H1 (cell line): ENCODE measurements at regions not wholly inside any gene's neighbourhood (a gene's known extent, or its start where the extent isn't known, plus 50 kb on each side); places are given as distances from the start of the nearest gene placed in this dataset.
A peak's percentile ranks its signal among the peaks of the same experiment; 100 is the strongest.

Experiments used
- CTCF ChIA-PET: fragments of 300-600 bp; sonication (Branson Sonifier 250); formaldehyde crosslinking; loops from one replicate; lab custom pipeline; 2021; ENCODE audit not compliant: partially characterized antibody; lab: Charles Lee
- POLR2A ChIA-PET: fragments of 300-600 bp; sonication (Branson Sonifier 250); formaldehyde crosslinking; loops from one replicate; lab custom pipeline; 2021; ENCODE audit warnings: inconsistent platforms; ENCODE audit not compliant: partially characterized antibody; lab: Charles Lee
- DNase-seq, 2 experiments: peaks; one replicate each; pipeline versions ENCODE4 v3.0.0 to v3.0.0-alpha.2; 2010 to 2022; ENCODE audit warnings: low spot score in 2 of 2, low read depth in 1 of 2, mixed read lengths in 1 of 2
- FAIRE-seq: peaks from 2 replicates; lab custom pipeline; 2011; peaks lifted over from hg19 to GRCh38; lab: Jason Lieb, UNC
- H2AFZ ChIP-seq: 2 replicates; pipeline ENCODE4 v1.8.1; 2012; ENCODE audit warnings: low read length, inconsistent platforms
- H2AK5ac ChIP-seq: 2 replicates; pipeline ENCODE4 v1.6.1; 2013; ENCODE audit warnings: low read depth, low read length
- H2BK120ac ChIP-seq: replicated peaks from 2 replicates; pipeline ENCODE3; 2013; ENCODE audit warnings: low read depth, low read length, inconsistent platforms
- H2BK12ac ChIP-seq: 2 replicates; pipeline ENCODE4 v1.6.1; 2013; ENCODE audit warnings: low read depth, low read length
- H2BK15ac ChIP-seq: 2 replicates; pipeline ENCODE4 v1.6.1; 2013; ENCODE audit warnings: low read length
- H2BK20ac ChIP-seq: 2 replicates; pipeline ENCODE4 v1.6.1; 2013; ENCODE audit warnings: low read length
- H2BK5ac ChIP-seq: 2 replicates; pipeline ENCODE4 v1.6.1; 2013; ENCODE audit warnings: low read depth, low read length
- H3K14ac ChIP-seq: 2 replicates; pipeline ENCODE4 v1.6.1; 2013; ENCODE audit warnings: inconsistent platforms; ENCODE audit not compliant: insufficient read length
- H3K18ac ChIP-seq: 2 replicates; pipeline ENCODE4 v1.6.1; 2013; ENCODE audit warnings: low read length; ENCODE audit errors: extremely low read depth
- H3K23ac ChIP-seq: 2 replicates; pipeline ENCODE4 v1.6.1; 2013; ENCODE audit warnings: inconsistent platforms; ENCODE audit not compliant: insufficient read length
- H3K23me2 ChIP-seq: 2 replicates; pipeline ENCODE4 v1.6.1; 2013; ENCODE audit warnings: low read depth, low read length
- H3K27ac ChIP-seq: 2 replicates; pipeline ENCODE4 v1.6.1; 2011; ENCODE audit warnings: low read depth, low read length, inconsistent platforms
- H3K27me3 ChIP-seq, 4 experiments: replicated peaks in 1 of 4; 1 replicate in 1 of 4; 2 replicates in 3 of 4; pipeline versions ENCODE4 v1.6.1 to v1.8.1; 2011 to 2013; ENCODE audit warnings: low read length in 3 of 4, mild to moderate bottlenecking in 3 of 4, inconsistent platforms in 2 of 4, mixed read lengths in 2 of 4, moderate library complexity in 1 of 4; ENCODE audit not compliant: control insufficient read depth in 3 of 4, insufficient read depth in 3 of 4; ENCODE audit errors: extremely low read depth in 1 of 4
- H3K36me3 ChIP-seq, 4 experiments: 2 replicates each; pipeline versions ENCODE4 v1.6.1 to v1.8.1; 2011 to 2013; ENCODE audit warnings: mild to moderate bottlenecking in 4 of 4, low read length in 3 of 4, moderate library complexity in 2 of 4, control low read depth in 1 of 4, inconsistent platforms in 1 of 4; ENCODE audit not compliant: insufficient read depth in 4 of 4, control insufficient read depth in 2 of 4
- H3K4ac ChIP-seq: replicated peaks from 2 replicates; pipeline ENCODE3; 2013; ENCODE audit warnings: low read length, low read depth, mixed read lengths, inconsistent platforms; ENCODE audit not compliant: insufficient read length
- H3K4me1 ChIP-seq, 4 experiments: replicated peaks in 1 of 4; 1 replicate in 1 of 4; 2 replicates in 3 of 4; pipeline versions ENCODE4 v1.6.1 to v1.8.1; 2011 to 2013; ENCODE audit warnings: low read length in 3 of 4, inconsistent platforms in 2 of 4, mixed read lengths in 1 of 4; ENCODE audit not compliant: insufficient read depth in 4 of 4, control insufficient read depth in 3 of 4
- H3K4me2 ChIP-seq, 2 experiments: 2 replicates each; pipeline versions ENCODE4 v1.6.1 to v1.8.1; 2011 to 2013; ENCODE audit warnings: low read depth in 2 of 2, low read length in 2 of 2, control low read depth in 1 of 2, inconsistent platforms in 1 of 2, mild to moderate bottlenecking in 1 of 2; ENCODE audit not compliant: insufficient read depth in 1 of 2
- H3K4me3 ChIP-seq, 4 experiments: fragments of 200-600, 300-600 bp in 1 of 4; sonication (generic), shearing (Covaris generic), sonication (Bioruptor Twin) in 1 of 4; 2 replicates each; pipeline versions ENCODE4 v1.5.1 to v1.8.1; 2011 to 2016; ENCODE audit warnings: low read length in 4 of 4, low read depth in 3 of 4, control low read depth in 2 of 4, inconsistent platforms in 2 of 4, mild to moderate bottlenecking in 2 of 4, mixed read lengths in 1 of 4, moderate library complexity in 1 of 4; ENCODE audit not compliant: insufficient read depth in 2 of 4; ENCODE audit errors: extremely low read depth in 1 of 4
- H3K56ac ChIP-seq: replicated peaks from 2 replicates; pipeline ENCODE3; 2013; ENCODE audit warnings: low read depth, mild to moderate bottlenecking, mixed read lengths, low read length, inconsistent platforms; ENCODE audit not compliant: insufficient read length
- H3K79me1 ChIP-seq: 2 replicates; pipeline ENCODE4 v1.6.1; 2013; ENCODE audit warnings: low read depth, low read length, control low read depth
- H3K79me2 ChIP-seq, 2 experiments: 2 replicates each; pipeline versions ENCODE4 v1.6.1 to v1.8.1; 2012 to 2013; ENCODE audit warnings: low read length in 2 of 2, mild to moderate bottlenecking in 2 of 2, inconsistent platforms in 1 of 2; ENCODE audit not compliant: insufficient read depth in 2 of 2, control insufficient read depth in 1 of 2
- H3K9ac ChIP-seq, 4 experiments: replicated peaks in 1 of 4; 1 replicate in 1 of 4; 2 replicates in 3 of 4; pipeline versions ENCODE4 v1.6.1 to v1.8.1; 2011 to 2013; ENCODE audit warnings: low read depth in 3 of 4, low read length in 3 of 4, control low read depth in 2 of 4, mild to moderate bottlenecking in 2 of 4, moderate library complexity in 2 of 4, inconsistent platforms in 1 of 4; ENCODE audit errors: extremely low read depth in 1 of 4
- H3K9me3 ChIP-seq, 2 experiments: 2 replicates each; pipeline versions ENCODE4 v1.6.1 to v1.8.1; 2012 to 2013; ENCODE audit warnings: mild to moderate bottlenecking in 2 of 2, moderate library complexity in 2 of 2, control low read depth in 1 of 2, inconsistent platforms in 1 of 2, low read depth in 1 of 2, low read length in 1 of 2, mixed read lengths in 1 of 2; ENCODE audit not compliant: insufficient read depth in 2 of 2
- H4K20me1 ChIP-seq, 2 experiments: replicated peaks in 1 of 2; 2 replicates each; pipeline versions ENCODE3 to v1.8.1; 2011 to 2013; ENCODE audit warnings: inconsistent platforms in 2 of 2, low read length in 2 of 2, mild to moderate bottlenecking in 1 of 2; ENCODE audit not compliant: insufficient read depth in 2 of 2, control insufficient read depth in 1 of 2
- H4K5ac ChIP-seq: 2 replicates; pipeline ENCODE4 v1.6.1; 2013; ENCODE audit warnings: low read length, low read depth, mixed read lengths, inconsistent platforms; ENCODE audit not compliant: insufficient read length
- H4K8ac ChIP-seq: 2 replicates; pipeline ENCODE4 v1.8.0; 2013; ENCODE audit warnings: mild to moderate bottlenecking, moderate library complexity, low read length, inconsistent platforms; ENCODE audit not compliant: insufficient read depth; ENCODE audit errors: extremely low read depth
- H4K91ac ChIP-seq: replicated peaks from 2 replicates; pipeline ENCODE3; 2013; ENCODE audit warnings: low read length, mixed read lengths, inconsistent platforms; ENCODE audit not compliant: insufficient read length
- ASH2L ChIP-seq: fragments of 200-600, 300-600 bp; sonication (generic); IDR thresholded peaks from one replicate; pipeline ENCODE4 v1.7.1; 2017; ENCODE audit warnings: low read length
- ATF3 ChIP-seq: IDR thresholded peaks from 2 replicates; pipeline ENCODE4 v1.6.1; 2011; ENCODE audit warnings: low read depth, mild to moderate bottlenecking, low read length; ENCODE audit not compliant: insufficient read depth
- BRCA1 ChIP-seq: IDR thresholded peaks from 2 replicates; pipeline ENCODE4 v1.6.1; 2012; ENCODE audit warnings: low read depth, low read length, improper control_type of control experiment
- CHD1 ChIP-seq: IDR thresholded peaks from 2 replicates; pipeline ENCODE4 v1.6.1; 2012; ENCODE audit warnings: low read depth, low read length, improper control_type of control experiment
- CHD2 ChIP-seq: IDR thresholded peaks from 2 replicates; pipeline ENCODE4 v1.6.1; 2012; ENCODE audit warnings: low read length, improper control_type of control experiment
- E2F6 ChIP-seq: IDR thresholded peaks from 2 replicates; pipeline ENCODE4 v1.6.1; 2012; ENCODE audit warnings: inconsistent platforms
- GABPA ChIP-seq: IDR thresholded peaks from 2 replicates; pipeline ENCODE4 v1.6.1; 2011; ENCODE audit warnings: mild to moderate bottlenecking, low read length, moderate library complexity, borderline replicate concordance; ENCODE audit not compliant: insufficient read depth
- HDAC2 ChIP-seq, 2 experiments: fragments of 300-600 bp in 1 of 2; sonication (generic) in 1 of 2; IDR thresholded peaks; 2 replicates each; pipeline ENCODE4 v1.6.1; 2011 to 2012; ENCODE audit warnings: low read depth in 2 of 2, low read length in 2 of 2, mild to moderate bottlenecking in 2 of 2, moderate library complexity in 2 of 2, borderline replicate concordance in 1 of 2, inconsistent platforms in 1 of 2
- JUN ChIP-seq: IDR thresholded peaks from 2 replicates; pipeline ENCODE4 v1.6.1; 2011; ENCODE audit warnings: low read depth, mild to moderate bottlenecking, improper control_type of control experiment, low read length
- NANOG ChIP-seq: IDR thresholded peaks from 2 replicates; pipeline ENCODE4 v1.6.1; 2011; ENCODE audit warnings: low read length, low read depth, mild to moderate bottlenecking, inconsistent platforms; ENCODE audit not compliant: insufficient read depth, poor library complexity, severe bottlenecking
- NRF1 ChIP-seq: IDR thresholded peaks from 2 replicates; pipeline ENCODE4 v1.6.1; 2011; ENCODE audit warnings: mild to moderate bottlenecking, low read depth, low read length, improper control_type of control experiment
- POLR2A ChIP-seq, 2 experiments: IDR thresholded peaks; 1 replicate in 1 of 2; 2 replicates in 1 of 2; pipeline ENCODE4 v1.6.1; 2011; ENCODE audit warnings: low read depth in 2 of 2, low read length in 2 of 2, mild to moderate bottlenecking in 2 of 2; ENCODE audit errors: control extremely low read depth in 1 of 2
- TCF12 ChIP-seq: IDR thresholded peaks from 2 replicates; pipeline ENCODE4 v1.6.1; 2011; ENCODE audit warnings: low read depth, mild to moderate bottlenecking, low read length
- WGBS, 2 experiments: shearing (Covaris generic) in 1 of 2; methylation state at CpG; one replicate each; pipeline versions ENCODE4 v1.1.6 to v1.1.7; 2013 to 2015; ENCODE audit warnings: low lambda C conversion rate in 2 of 2, mixed read lengths in 2 of 2, inconsistent platforms in 1 of 2, low coverage in 1 of 2, missing lambda C conversion rate in 1 of 2; ENCODE audit not compliant: insufficient replicate concordance in 2 of 2, insufficient coverage in 1 of 2, insufficient read length in 1 of 2; ENCODE audit errors: extremely low coverage in 1 of 2, missing lambda C conversion rate in 1 of 2; 5-methylcytosine and 5-hydroxymethylcytosine counted together

GRCh38 chr21:18771845-18772380, 368.3 kb upstream of the TMPRSS15 start:
- H4K5ac ChIP-seq, result no peak overlapping the region
- H2BK20ac ChIP-seq, result no peak overlapping the region
- TF ChIP-seq CHD2 (no peak), NANOG (no peak), JUN (no peak), NRF1 (no peak), E2F6 (no peak), HDAC2 (IDR thresholded peaks at IDR 0.05; ENCODE audit: borderline replicate concordance in 1 of 2, low read depth in 2 of 2, low read length in 2 of 2) (no peak), TCF12 (no peak), POLR2A (IDR thresholded peaks at IDR 0.05; ENCODE audit: control extremely low read depth in 1 of 2, low read depth in 2 of 2, low read length in 2 of 2) (no peak), BRCA1 (no peak), CHD1 (no peak), ASH2L (no peak), GABPA (no peak), ATF3 (no peak)

More at GRCh38 chr21:18771845-18772380, 368.3 kb upstream of the TMPRSS15 start:
- no peaks in the 10 kb centered on the region for H3K79me2 ChIP-seq
- no peaks in the 10 kb centered on the region for H4K20me1 ChIP-seq
- peaks cover 0 to 1% (median 0%) of the 10 kb centered on the region in 4 experiments; a peak in 1 of 7 replicates for H3K4me1 ChIP-seq
- no peak overlapping the region for H2AK5ac ChIP-seq
- no peaks in the 10 kb centered on the region for H3K79me1 ChIP-seq
- no peak overlapping the region for H2BK5ac ChIP-seq
- DNase-seq, result no peak
- no peak overlapping the region for H4K8ac ChIP-seq
- 0 out of 2 replicates have a peak overlapping the region, but pooled peaks have one; percentile 35 for H2AFZ ChIP-seq
- ChIA-PET POLR2A (no interaction called here), CTCF (no interaction called here)
- H3K4ac ChIP-seq, result no peak overlapping the region
- no peaks in the 10 kb centered on the region for H3K9me3 ChIP-seq
- no peak overlapping the region for H3K56ac ChIP-seq
- H2BK12ac ChIP-seq, result no peak overlapping the region
- no peak for FAIRE-seq
- H3K4me3 ChIP-seq, result no peak overlapping the region
- H3K23ac ChIP-seq, result no peak overlapping the region
- no peak overlapping the region for H2BK120ac ChIP-seq
- H3K9ac ChIP-seq, result no peak overlapping the region
- no peak overlapping the region for H2BK15ac ChIP-seq
- no peak overlapping the region for H3K14ac ChIP-seq
- WGBS, 2 experiments, result 91% methylated on average over 4 of the region's 4 CpGs; no CpG with 5 or more reads in 1 of the 2 experiments
- H3K23me2 ChIP-seq, result no peaks in the 10 kb centered on the region; the same call in 1 of the 2 replicates
- H4K91ac ChIP-seq, result no peak overlapping the region
- H3K27me3 ChIP-seq, result no peaks in the 10 kb centered on the region
- H3K4me2 ChIP-seq, result no peak overlapping the region
- H3K27ac ChIP-seq, result no peak overlapping the region
- H3K18ac ChIP-seq, result no peak overlapping the region
- H3K36me3 ChIP-seq, result no peaks in the 10 kb centered on the region
